ENCODE measurements at regions not wholly inside any gene's neighbourhood (a gene's known extent, or its start where the extent isn't known, plus 50 kb on each side); places are given as distances from the start of the nearest gene placed in this dataset.

GRCh38 chr1:223454959-223455358 lies 61.7 kb downstream of the CCDC185 start:
- no peak for TF ChIP-seq CTCF (conservative IDR thresholded peaks at IDR 0.05; ENCODE audit: low read length)
- no peak for TF ChIP-seq EZH2phosphoT487 (IDR thresholded peaks at IDR 0.05; ENCODE audit: borderline replicate concordance)

Data from Loucy (cell line).